ENCODE measurements at regions not wholly inside any gene's neighbourhood (a gene's known extent, or its start where the extent isn't known, plus 50 kb on each side); places are given as distances from the start of the nearest gene placed in this dataset.
"Not testable (repeated sequence)": the region's sequence is repeated elsewhere in the genome, so short reads cannot be mapped to it uniquely, and the experiment has no call there.

DNA sequence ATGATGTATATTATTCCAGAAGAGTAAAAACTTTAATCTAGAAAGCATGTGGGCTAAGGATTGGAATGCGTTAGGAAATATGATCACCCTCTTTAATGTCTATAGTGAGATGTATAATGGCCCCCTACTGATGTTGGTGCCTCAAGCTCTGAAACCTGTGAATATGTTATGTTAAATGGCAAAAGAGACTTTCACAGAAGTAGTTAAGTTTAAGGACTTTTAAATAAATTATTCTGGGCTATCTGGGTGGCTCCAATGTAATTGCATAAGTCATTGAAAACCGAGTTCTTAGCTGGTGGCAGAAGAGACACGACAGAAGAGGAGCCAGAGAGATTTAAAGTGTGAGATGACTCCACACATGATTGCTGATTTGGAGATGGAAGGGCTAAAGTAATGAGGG, 1048.4 kb downstream of the PRIM2 start:
- H3K9me3 ChIP-seq (ENCODE audit: control insufficient read depth, low read length); DNase-seq; ATAC-seq (ENCODE audit: low FRiP score); H3K27ac ChIP-seq (ENCODE audit: low read depth in 1 of 2, low read length in 2 of 2); H3K4me3 ChIP-seq (ENCODE audit: low read length in 2 of 2); H3K36me3 ChIP-seq (ENCODE audit: control insufficient read depth in 1 of 2, insufficient read depth in 2 of 2, low read length in 1 of 2); H3K4me1 ChIP-seq (ENCODE audit: control insufficient read depth in 1 of 2, insufficient read depth in 2 of 2, low read length in 2 of 2); H3K27me3 ChIP-seq (ENCODE audit: control insufficient read depth in 1 of 2, insufficient read depth in 2 of 2, low read length in 1 of 2); intact Hi-C loops (cut with DNase I): not testable (repeated sequence)
- 65 to 67% methylated on average over 3 of the region's 3 CpGs for WGBS, 2 donors

- ATAC-seq (ENCODE audit: low FRiP score); intact Hi-C loops (cut with DNase I); DNase-seq; H3K27ac ChIP-seq (ENCODE audit: low read depth in 1 of 2, low read length in 2 of 2); H3K9me3 ChIP-seq (ENCODE audit: control insufficient read depth, low read length); H3K27me3 ChIP-seq (ENCODE audit: control insufficient read depth in 1 of 2, insufficient read depth in 2 of 2, low read length in 1 of 2); H3K4me1 ChIP-seq (ENCODE audit: control insufficient read depth in 1 of 2, insufficient read depth in 2 of 2, low read length in 2 of 2); H3K4me3 ChIP-seq (ENCODE audit: low read length in 2 of 2); H3K36me3 ChIP-seq (ENCODE audit: control insufficient read depth in 1 of 2, insufficient read depth in 2 of 2, low read length in 1 of 2): not testable (repeated sequence)
- 64 to 74% methylated on average over 2 of the region's 2 CpGs for WGBS, 2 donors
Measured at GRCh38 chr6:58406659-58407058, 1089.2 kb downstream of the PRIM2 start.

DNA sequence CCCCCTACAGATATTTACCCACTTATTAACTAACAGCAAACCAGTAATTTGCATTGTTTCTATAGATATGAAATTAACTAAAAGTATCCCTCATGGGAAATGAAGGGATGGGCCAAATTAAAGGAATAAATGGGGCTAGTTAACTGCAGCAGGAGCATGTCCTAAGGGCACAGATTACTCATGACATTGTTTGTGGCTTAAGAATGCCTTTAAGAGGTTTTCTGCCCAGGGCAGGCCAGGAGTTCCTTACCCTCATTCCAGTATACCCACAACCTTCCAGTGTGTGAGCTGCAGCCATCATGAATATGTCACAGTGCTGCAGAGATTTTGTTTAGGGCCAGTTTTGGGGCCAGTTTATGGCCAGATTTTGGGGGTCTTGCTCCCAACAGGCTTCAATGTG, 1101.9 kb downstream of the PRIM2 start:
- intact Hi-C loops (cut with DNase I): no loop called here
- no peak for DNase-seq
- H3K27ac ChIP-seq (ENCODE audit: low read depth in 1 of 2, low read length in 2 of 2): no peak overlapping the region
- no peak overlapping the region for H3K4me3 ChIP-seq (ENCODE audit: low read length in 2 of 2)
- no peaks in the 10 kb centered on the region for H3K27me3 ChIP-seq (ENCODE audit: control insufficient read depth in 1 of 2, insufficient read depth in 2 of 2, low read length in 1 of 2)
- H3K4me1 ChIP-seq (ENCODE audit: control insufficient read depth in 1 of 2, insufficient read depth in 2 of 2, low read length in 2 of 2): no peaks in the 10 kb centered on the region
- no peaks in the 10 kb centered on the region for H3K9me3 ChIP-seq (ENCODE audit: control insufficient read depth, low read length)
- ATAC-seq (ENCODE audit: low FRiP score): no peak
- H3K36me3 ChIP-seq (ENCODE audit: control insufficient read depth in 1 of 2, insufficient read depth in 2 of 2, low read length in 1 of 2): no peaks in the 10 kb centered on the region
